ENCODE measurements at regions not wholly inside any gene's neighbourhood (a gene's known extent, or its start where the extent isn't known, plus 50 kb on each side); places are given as distances from the start of the nearest gene placed in this dataset.

DNA sequence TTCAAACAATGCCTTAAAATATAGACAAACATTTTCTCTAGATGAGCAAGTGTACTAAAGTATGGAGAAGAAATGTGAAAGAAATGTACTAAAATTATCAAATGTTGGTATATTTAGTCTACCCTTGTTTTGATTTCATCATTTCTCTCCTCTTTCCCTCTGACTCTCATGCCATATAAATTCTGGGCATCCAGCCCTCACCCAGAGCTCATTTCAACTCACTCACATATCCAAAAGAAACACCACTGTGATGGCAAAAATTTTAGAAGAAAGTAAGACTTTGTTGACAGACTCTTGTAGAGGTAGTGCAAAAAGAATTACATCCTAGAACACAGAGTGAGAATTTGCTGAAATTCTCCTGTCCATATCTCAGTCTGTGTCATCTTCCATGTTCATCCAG is 377.8 kb upstream of the SUCLG2 start:
- no peaks in the 10 kb centered on the region for H3K36me3 ChIP-seq (replicated peaks in 1 of 2; ENCODE audit: control insufficient read depth in 1 of 2, insufficient read depth in 2 of 2, low read length in 1 of 2)
- ChIA-PET CTCF (interaction anchor here (0.8 kb wide), 1 partner anchor 14 kb away, joined by 3 read pairs; no protein-coding TSS in a partner anchor), POLR2A (no interaction called here)
- no peaks in the 10 kb centered on the region for H4K20me1 ChIP-seq (ENCODE audit: insufficient read depth)
- H3K4me2 ChIP-seq = no peak overlapping the region
- no peaks in the 10 kb centered on the region for H3K9me2 ChIP-seq
- H3K9me3 ChIP-seq = no peaks in the 10 kb centered on the region
- no peak overlapping the region for H3K4me3 ChIP-seq (ENCODE audit: low read depth in 2 of 2, low read length in 1 of 2)
- no peak for TF ChIP-seq YY1 (IDR thresholded peaks at IDR 0.05; ENCODE audit: low read depth)
- TF ChIP-seq, protein P1, sequence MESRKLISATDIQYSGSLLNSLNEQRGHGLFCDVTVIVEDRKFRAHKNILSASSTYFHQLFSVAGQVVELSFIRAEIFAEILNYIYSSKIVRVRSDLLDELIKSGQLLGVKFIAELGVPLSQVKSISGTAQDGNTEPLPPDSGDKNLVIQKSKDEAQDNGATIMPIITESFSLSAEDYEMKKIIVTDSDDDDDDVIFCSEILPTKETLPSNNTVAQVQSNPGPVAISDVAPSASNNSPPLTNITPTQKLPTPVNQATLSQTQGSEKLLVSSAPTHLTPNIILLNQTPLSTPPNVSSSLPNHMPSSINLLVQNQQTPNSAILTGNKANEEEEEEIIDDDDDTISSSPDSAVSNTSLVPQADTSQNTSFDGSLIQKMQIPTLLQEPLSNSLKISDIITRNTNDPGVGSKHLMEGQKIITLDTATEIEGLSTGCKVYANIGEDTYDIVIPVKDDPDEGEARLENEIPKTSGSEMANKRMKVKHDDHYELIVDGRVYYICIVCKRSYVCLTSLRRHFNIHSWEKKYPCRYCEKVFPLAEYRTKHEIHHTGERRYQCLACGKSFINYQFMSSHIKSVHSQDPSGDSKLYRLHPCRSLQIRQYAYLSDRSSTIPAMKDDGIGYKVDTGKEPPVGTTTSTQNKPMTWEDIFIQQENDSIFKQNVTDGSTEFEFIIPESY (IDR thresholded peaks at IDR 0.05; ENCODE audit: borderline replicate concordance, low read depth) = no peak
- no peak for TF ChIP-seq TCF12 (IDR thresholded peaks at IDR 0.05)
- TF ChIP-seq, protein P2, sequence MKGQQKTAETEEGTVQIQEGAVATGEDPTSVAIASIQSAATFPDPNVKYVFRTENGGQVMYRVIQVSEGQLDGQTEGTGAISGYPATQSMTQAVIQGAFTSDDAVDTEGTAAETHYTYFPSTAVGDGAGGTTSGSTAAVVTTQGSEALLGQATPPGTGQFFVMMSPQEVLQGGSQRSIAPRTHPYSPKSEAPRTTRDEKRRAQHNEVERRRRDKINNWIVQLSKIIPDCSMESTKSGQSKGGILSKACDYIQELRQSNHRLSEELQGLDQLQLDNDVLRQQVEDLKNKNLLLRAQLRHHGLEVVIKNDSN (IDR thresholded peaks at IDR 0.05; ENCODE audit: borderline replicate concordance, low read depth) = no peak
- TF ChIP-seq FOXJ3 (CRISPR knock-in tag; IDR thresholded peaks at IDR 0.05) = no peak
- TF ChIP-seq ELF1 (IDR thresholded peaks at IDR 0.05) = no peak
- TF ChIP-seq RCOR1 (IDR thresholded peaks at IDR 0.05; ENCODE audit: low read length) = no peak
- no peak for TF ChIP-seq RXRA (IDR thresholded peaks at IDR 0.05; ENCODE audit: borderline replicate concordance, low read depth)
- TF ChIP-seq TAF1 (IDR thresholded peaks at IDR 0.05; ENCODE audit: borderline replicate concordance, low read depth, low read length) = no peak
- TF ChIP-seq, protein P3, sequence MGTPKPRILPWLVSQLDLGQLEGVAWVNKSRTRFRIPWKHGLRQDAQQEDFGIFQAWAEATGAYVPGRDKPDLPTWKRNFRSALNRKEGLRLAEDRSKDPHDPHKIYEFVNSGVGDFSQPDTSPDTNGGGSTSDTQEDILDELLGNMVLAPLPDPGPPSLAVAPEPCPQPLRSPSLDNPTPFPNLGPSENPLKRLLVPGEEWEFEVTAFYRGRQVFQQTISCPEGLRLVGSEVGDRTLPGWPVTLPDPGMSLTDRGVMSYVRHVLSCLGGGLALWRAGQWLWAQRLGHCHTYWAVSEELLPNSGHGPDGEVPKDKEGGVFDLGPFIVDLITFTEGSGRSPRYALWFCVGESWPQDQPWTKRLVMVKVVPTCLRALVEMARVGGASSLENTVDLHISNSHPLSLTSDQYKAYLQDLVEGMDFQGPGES (IDR thresholded peaks at IDR 0.05; ENCODE audit: low read depth, low read length) = no peak
- no peak for TF ChIP-seq MXI1 (IDR thresholded peaks at IDR 0.05; ENCODE audit: low read depth, low read length)
- no peak for TF ChIP-seq FOSL2 (IDR thresholded peaks at IDR 0.05; ENCODE audit: borderline replicate concordance, low read depth)
- TF ChIP-seq POLR2AphosphoS5 (IDR thresholded peaks at IDR 0.05; ENCODE audit: low read depth, low read length) = no peak
- no peak for TF ChIP-seq SIN3A (IDR thresholded peaks at IDR 0.05; ENCODE audit: borderline replicate concordance, low read depth, low read length)
- TF ChIP-seq, protein P4, sequence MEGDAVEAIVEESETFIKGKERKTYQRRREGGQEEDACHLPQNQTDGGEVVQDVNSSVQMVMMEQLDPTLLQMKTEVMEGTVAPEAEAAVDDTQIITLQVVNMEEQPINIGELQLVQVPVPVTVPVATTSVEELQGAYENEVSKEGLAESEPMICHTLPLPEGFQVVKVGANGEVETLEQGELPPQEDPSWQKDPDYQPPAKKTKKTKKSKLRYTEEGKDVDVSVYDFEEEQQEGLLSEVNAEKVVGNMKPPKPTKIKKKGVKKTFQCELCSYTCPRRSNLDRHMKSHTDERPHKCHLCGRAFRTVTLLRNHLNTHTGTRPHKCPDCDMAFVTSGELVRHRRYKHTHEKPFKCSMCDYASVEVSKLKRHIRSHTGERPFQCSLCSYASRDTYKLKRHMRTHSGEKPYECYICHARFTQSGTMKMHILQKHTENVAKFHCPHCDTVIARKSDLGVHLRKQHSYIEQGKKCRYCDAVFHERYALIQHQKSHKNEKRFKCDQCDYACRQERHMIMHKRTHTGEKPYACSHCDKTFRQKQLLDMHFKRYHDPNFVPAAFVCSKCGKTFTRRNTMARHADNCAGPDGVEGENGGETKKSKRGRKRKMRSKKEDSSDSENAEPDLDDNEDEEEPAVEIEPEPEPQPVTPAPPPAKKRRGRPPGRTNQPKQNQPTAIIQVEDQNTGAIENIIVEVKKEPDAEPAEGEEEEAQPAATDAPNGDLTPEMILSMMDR (IDR thresholded peaks at IDR 0.05) = no peak
- TF ChIP-seq NRF1 (IDR thresholded peaks at IDR 0.05; ENCODE audit: low read depth, low read length) = no peak
- no peak for TF ChIP-seq CHD2 (IDR thresholded peaks at IDR 0.05; ENCODE audit: low read length, partially characterized antibody)
- H2AFZ ChIP-seq (ENCODE audit: low read depth) = no peak overlapping the region
- H3K79me2 ChIP-seq (ENCODE audit: insufficient read depth) = no peaks in the 10 kb centered on the region
- no peaks in the 10 kb centered on the region for H3F3A ChIP-seq (replicated peaks; ENCODE audit: insufficient read depth)
- no peaks in the 10 kb centered on the region for H3K27me3 ChIP-seq (ENCODE audit: insufficient read depth)
- no peaks in the 10 kb centered on the region for H3K4me1 ChIP-seq (ENCODE audit: control insufficient read depth in 1 of 2, insufficient read depth in 2 of 2, low read depth in 1 of 2, low read length in 1 of 2)
- H3K27ac ChIP-seq (ENCODE audit: low read depth in 2 of 2, low read length in 1 of 2) = no peak overlapping the region
- DNase-seq = no peak
- no peak overlapping the region for H3K9ac ChIP-seq
